HCT116 (cell line): ENCODE measurements at regions not wholly inside any gene's neighbourhood (a gene's known extent, or its start where the extent isn't known, plus 50 kb on each side); places are given as distances from the start of the nearest gene placed in this dataset.

ENCODE experiments used
- CTCF ChIP-seq, 3 experiments: fragments of 200-600 bp in 1 of 3; sonication (generic) in 1 of 3; IDR thresholded peaks in 2 of 3; conservative IDR thresholded peaks in 1 of 3; 2 replicates each; pipeline ENCODE4 v1.5.1; 2012 to 2017; ENCODE audit warnings: low read depth in 2 of 3, low read length in 2 of 3, antibody characterized with exemption in 1 of 3, borderline replicate concordance in 1 of 3, control low read depth in 1 of 3, mild to moderate bottlenecking in 1 of 3, mixed read lengths in 1 of 3, mixed run types in 1 of 3, moderate library complexity in 1 of 3; ENCODE audit not compliant: insufficient read depth in 1 of 3
- EGR1 ChIP-seq: IDR thresholded peaks from 2 replicates; pipeline ENCODE4 v1.6.1; 2012; ENCODE audit warnings: low read depth
- EZH2phosphoT487 ChIP-seq: fragments of 200-600 bp; IDR thresholded peaks from 2 replicates; pipeline ENCODE4 v1.6.1; 2018; ENCODE audit warnings: antibody characterized with exemption, borderline replicate concordance
- MAX ChIP-seq: IDR thresholded peaks from 2 replicates; pipeline ENCODE4 v1.6.1; 2012
- RAD21 ChIP-seq: IDR thresholded peaks from 2 replicates; pipeline ENCODE4 v1.6.1; 2012; ENCODE audit warnings: low read depth, mild to moderate bottlenecking
- YY1 ChIP-seq: IDR thresholded peaks from 2 replicates; pipeline ENCODE4 v1.6.1; 2011; ENCODE audit warnings: low read length, low read depth, moderate library complexity, mild to moderate bottlenecking; ENCODE audit not compliant: insufficient replicate concordance; ENCODE audit errors: extremely low read depth

- TF ChIP-seq MAX (no peak), YY1 (no peak), CTCF (IDR thresholded peaks at IDR 0.05 in 2 of 3, conservative IDR thresholded peaks at IDR 0.05 in 1 of 3; ENCODE audit: borderline replicate concordance in 1 of 3, insufficient read depth in 1 of 3, low read depth in 2 of 3, low read length in 2 of 3) (no peak), EZH2phosphoT487 (no peak), EGR1 (no peak), RAD21 (no peak)
Measured at GRCh38 chr12:29067430-29067829, 81.6 kb upstream of the FAR2 start.
